Heart left ventricle (tissue), 13 donors: ENCODE measurements at regions not wholly inside any gene's neighbourhood (a gene's known extent, or its start where the extent isn't known, plus 50 kb on each side); places are given as distances from the start of the nearest gene placed in this dataset.

Source experiments
- POLR2A ChIP-seq, 2 donors: fragments of 450-650 bp; IDR thresholded peaks; one replicate each; pipeline ENCODE4 v1.6.1; 2017; ENCODE audit warnings: antibody characterized with exemption in 2 of 2, mild to moderate bottlenecking in 2 of 2, moderate library complexity in 2 of 2
- TF ChIP-seq, protein P1 (sequence below), 12 donors: fragments of 200-600 bp; sonication (generic) in 4 of 12; IDR thresholded peaks; one replicate each; pipeline versions ENCODE4 v1.5.0 to v1.8.0; 2018 to 2022; ENCODE audit warnings: antibody characterized with exemption in 12 of 12, mild to moderate bottlenecking in 5 of 12
- donor health status: ischemic (EF 13 %, LVEDD 7.1; RV severe dilation, severe dysfunction).
- donor health status: DM: no; HTN: yes; CAD: no.
- donor health status: DM: no; HTN: no; CAD: no.
- donor health status: ischemic (EF 25% LVEDD 6.9; RV normal size, moderate dysfunction).
- donor health status: ischemic (EF 25% LVEDD 5.7; RV mildly dilated, moderate dysfunction).
- donor health status: ischemic (EF 35%, LVEDD 5.7; RV mildly dilated, moderate dysfunction).
- donor health status: nonischemic (EF 11% LVEDD 7.7; RV severe dilation, severe dysfunction).
- donor health status: DM: yes; HTN: yes; CAD: no.
- donor health status: PGD.
- donor health status: ischemic (EF 29% LVEDD 5.4; RV normal size, mild dysfunction).
- donor health status: nonischemic (EF 23%, LVEDD 6.1; RV moderate dilation, normal function).

DNA sequence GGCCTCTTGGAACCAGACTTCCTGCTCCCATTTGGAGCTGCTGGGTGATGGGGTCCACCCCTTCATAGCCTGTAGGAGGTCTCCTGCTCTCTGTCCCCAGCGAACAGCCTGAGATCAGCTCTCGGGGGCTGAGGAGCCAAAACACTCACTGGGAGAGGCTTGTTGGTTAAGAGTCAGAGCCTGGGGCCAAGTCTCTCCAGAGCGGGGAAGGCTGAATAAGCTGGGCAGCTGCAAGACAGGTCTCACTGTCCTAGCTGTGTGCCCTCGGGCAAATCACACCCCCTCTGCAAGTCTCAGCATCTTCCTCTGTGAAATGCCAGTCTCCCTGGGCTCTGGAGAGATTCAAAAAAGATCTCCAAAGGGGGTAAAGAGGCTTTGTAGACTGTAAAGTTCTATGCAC, 174.6 kb downstream of the WSCD1 start:
- no peak for TF ChIP-seq POLR2A (IDR thresholded peaks at IDR 0.05)
- TF ChIP-seq, protein P1, sequence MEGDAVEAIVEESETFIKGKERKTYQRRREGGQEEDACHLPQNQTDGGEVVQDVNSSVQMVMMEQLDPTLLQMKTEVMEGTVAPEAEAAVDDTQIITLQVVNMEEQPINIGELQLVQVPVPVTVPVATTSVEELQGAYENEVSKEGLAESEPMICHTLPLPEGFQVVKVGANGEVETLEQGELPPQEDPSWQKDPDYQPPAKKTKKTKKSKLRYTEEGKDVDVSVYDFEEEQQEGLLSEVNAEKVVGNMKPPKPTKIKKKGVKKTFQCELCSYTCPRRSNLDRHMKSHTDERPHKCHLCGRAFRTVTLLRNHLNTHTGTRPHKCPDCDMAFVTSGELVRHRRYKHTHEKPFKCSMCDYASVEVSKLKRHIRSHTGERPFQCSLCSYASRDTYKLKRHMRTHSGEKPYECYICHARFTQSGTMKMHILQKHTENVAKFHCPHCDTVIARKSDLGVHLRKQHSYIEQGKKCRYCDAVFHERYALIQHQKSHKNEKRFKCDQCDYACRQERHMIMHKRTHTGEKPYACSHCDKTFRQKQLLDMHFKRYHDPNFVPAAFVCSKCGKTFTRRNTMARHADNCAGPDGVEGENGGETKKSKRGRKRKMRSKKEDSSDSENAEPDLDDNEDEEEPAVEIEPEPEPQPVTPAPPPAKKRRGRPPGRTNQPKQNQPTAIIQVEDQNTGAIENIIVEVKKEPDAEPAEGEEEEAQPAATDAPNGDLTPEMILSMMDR (IDR thresholded peaks at IDR 0.05), result no peak
